HG02840 (cell line): ENCODE measurements at regions not wholly inside any gene's neighbourhood (a gene's known extent, or its start where the extent isn't known, plus 50 kb on each side); places are given as distances from the start of the nearest gene placed in this dataset.

Source experiments
- ATAC-seq: cut with Tn5 transposase; IDR thresholded peaks from one replicate; pipeline ENCODE4 v1.9.1; 2021; ENCODE audit warnings: mild to moderate bottlenecking, moderate library complexity, moderate number of reproducible peaks; ENCODE audit not compliant: unreplicated experiment, low FRiP score

- ATAC-seq = no peak
These were observed 355.8 kb upstream of the SATB1 start for GRCh38 chr3:18780959-18781358.

GRCh38 chr3:18779704-18780103 is 354.6 kb upstream of the SATB1 start:
- no peak for ATAC-seq

- ATAC-seq = no peak
These were observed 353.5 kb upstream of the SATB1 start for GRCh38 chr3:18778598-18778997.

- no peak for ATAC-seq
These were observed 353.0 kb upstream of the SATB1 start for GRCh38 chr3:18778094-18778493.

GRCh38 chr3:18775501-18775900 is 350.4 kb upstream of the SATB1 start:
- ATAC-seq = no peak

- ATAC-seq = no peak
These were observed 349.4 kb upstream of the SATB1 start for GRCh38 chr3:18774319-18775088.

GRCh38 chr3:18772699-18773305 is 347.7 kb upstream of the SATB1 start:
- ATAC-seq = no peak

GRCh38 chr3:18771931-18772330 is 346.8 kb upstream of the SATB1 start:
- no peak for ATAC-seq

GRCh38 chr3:18770800-18771199 is 345.7 kb upstream of the SATB1 start:
- ATAC-seq = no peak

GRCh38 chr3:18767756-18768303 is 342.7 kb upstream of the SATB1 start:
- ATAC-seq = no peak

GRCh38 chr3:18766974-18767373 is 341.8 kb upstream of the SATB1 start:
- no peak for ATAC-seq

- no peak for ATAC-seq
These were observed 340.5 kb upstream of the SATB1 start for GRCh38 chr3:18765662-18766061.

GRCh38 chr3:18765161-18765560 is 340.0 kb upstream of the SATB1 start:
- ATAC-seq = no peak

GRCh38 chr3:18761530-18761929 is 336.4 kb upstream of the SATB1 start:
- ATAC-seq = no peak

GRCh38 chr3:18758047-18758704 is 333.0 kb upstream of the SATB1 start:
- peak; percentile 64 for ATAC-seq

- ATAC-seq = no peak
These were observed 332.3 kb upstream of the SATB1 start for GRCh38 chr3:18757476-18757875.

GRCh38 chr3:18752273-18752934 is 327.3 kb upstream of the SATB1 start:
- ATAC-seq = no peak

GRCh38 chr3:18751514-18751913 is 326.4 kb upstream of the SATB1 start:
- no peak for ATAC-seq

GRCh38 chr3:18747383-18747782 is 322.2 kb upstream of the SATB1 start:
- ATAC-seq = no peak

GRCh38 chr3:18745472-18745871 is 320.3 kb upstream of the SATB1 start:
- ATAC-seq = no peak

- no peak for ATAC-seq
These were observed 319.3 kb upstream of the SATB1 start for GRCh38 chr3:18744472-18744871.
